ENCODE measurements at regions not wholly inside any gene's neighbourhood (a gene's known extent, or its start where the extent isn't known, plus 50 kb on each side); places are given as distances from the start of the nearest gene placed in this dataset.
A peak's percentile ranks its signal among the peaks of the same experiment; 100 is the strongest.

- DNase-seq (ENCODE audit: low read depth), result no peak
- H3K4me3 ChIP-seq (ENCODE audit: low read depth, low read length), result no peak overlapping the region
- TF ChIP-seq CTCF (conservative IDR thresholded peaks at IDR 0.05; ENCODE audit: low read depth, low read length), result no peak
Observed at GRCh38 chr2:235418918-235419317, 74.9 kb upstream of the AGAP1 start.

- no peak for TF ChIP-seq CTCF (conservative IDR thresholded peaks at IDR 0.05; ENCODE audit: low read depth, low read length)
- no peak overlapping the region for H3K4me3 ChIP-seq (ENCODE audit: low read depth, low read length)
- no peak for DNase-seq (ENCODE audit: low read depth)
Observed at GRCh38 chr2:235419996-235420395, 73.8 kb upstream of the AGAP1 start.

GRCh38 chr2:235421618-235422017 lies 72.2 kb upstream of the AGAP1 start:
- H3K4me3 ChIP-seq (ENCODE audit: low read depth, low read length), result no peak overlapping the region
- no peak for TF ChIP-seq CTCF (conservative IDR thresholded peaks at IDR 0.05; ENCODE audit: low read depth, low read length)
- DNase-seq (ENCODE audit: low read depth), result no peak

DNA sequence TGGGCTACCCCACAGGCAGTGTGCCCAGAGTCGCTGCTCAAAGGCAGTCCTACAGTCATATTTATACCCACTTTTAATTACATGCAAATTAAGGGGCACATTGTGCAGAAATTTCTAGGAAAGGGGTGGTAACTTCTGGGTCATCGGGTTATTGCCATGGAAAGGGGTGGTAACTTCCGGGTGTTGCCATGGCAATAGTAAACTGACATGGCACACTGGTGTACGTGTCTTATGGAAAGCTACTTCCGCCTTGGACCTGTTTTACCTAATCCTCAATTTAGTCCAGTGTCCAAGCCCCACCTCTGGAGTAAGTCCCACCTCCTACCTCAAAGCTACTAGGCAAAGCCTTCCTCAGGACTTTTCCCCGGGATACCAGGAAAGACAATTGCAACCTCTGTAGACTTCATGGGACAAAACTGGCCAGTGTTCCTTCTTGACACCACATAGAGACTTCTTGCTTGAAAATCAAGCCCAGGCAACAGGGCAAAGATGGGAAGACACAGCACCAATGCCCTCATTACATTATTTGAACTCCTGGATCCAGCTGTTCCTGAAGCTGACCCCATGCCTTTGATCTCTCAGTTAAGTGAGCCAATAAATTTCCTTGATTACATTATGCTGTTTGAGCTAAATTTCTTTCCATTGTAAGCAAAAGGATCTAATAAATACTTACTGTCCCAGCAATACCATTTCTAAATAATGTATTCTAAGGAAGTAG lies 63.3 kb upstream of the AGAP1 start:
- no peak for DNase-seq (ENCODE audit: low read depth)
- TF ChIP-seq CTCF (conservative IDR thresholded peaks at IDR 0.05; ENCODE audit: low read depth, low read length), result no peak
- no peak overlapping the region for H3K4me3 ChIP-seq (ENCODE audit: low read depth, low read length)

DNA sequence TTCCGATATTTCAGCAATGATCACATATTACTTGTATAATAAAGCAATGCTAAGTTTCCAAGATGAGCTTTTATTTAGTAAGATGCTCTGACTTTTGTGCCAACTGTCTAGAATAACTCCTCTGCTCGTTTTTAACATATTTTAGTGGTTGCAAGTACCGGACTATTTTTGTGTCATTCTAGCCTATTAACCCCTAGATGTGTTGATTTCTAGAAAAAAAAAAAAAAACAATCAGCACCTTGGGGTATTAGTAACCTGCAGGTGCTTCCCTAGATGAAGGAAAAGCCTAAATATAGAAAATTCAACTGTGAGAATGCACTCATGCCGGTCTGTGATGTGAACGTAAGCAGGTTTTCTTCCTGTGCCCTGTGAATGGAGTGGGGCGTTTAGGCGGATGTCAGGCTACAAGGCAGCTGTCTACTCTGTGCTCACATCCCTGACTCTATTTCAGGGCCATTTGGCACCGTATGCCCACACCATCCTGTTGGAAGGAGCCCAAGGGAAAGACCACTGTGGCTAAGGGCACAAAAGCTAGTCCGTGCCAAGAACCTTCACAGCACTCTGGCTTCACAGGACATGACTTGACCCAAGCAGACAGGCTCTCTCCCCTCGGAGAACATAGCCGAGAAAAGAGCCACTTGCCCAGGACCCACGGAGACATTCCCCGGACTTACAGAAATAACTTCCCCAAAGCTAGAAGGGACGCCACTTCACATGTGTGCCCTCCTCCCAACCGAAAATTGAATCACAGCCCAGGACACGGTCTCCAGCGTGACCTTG lies 60.9 kb upstream of the AGAP1 start:
- DNase-seq (ENCODE audit: low read depth), result no peak
- no peak for TF ChIP-seq CTCF (conservative IDR thresholded peaks at IDR 0.05; ENCODE audit: low read depth, low read length)
- peak overlapping the region; percentile 8 for H3K4me3 ChIP-seq (ENCODE audit: low read depth, low read length)

DNA sequence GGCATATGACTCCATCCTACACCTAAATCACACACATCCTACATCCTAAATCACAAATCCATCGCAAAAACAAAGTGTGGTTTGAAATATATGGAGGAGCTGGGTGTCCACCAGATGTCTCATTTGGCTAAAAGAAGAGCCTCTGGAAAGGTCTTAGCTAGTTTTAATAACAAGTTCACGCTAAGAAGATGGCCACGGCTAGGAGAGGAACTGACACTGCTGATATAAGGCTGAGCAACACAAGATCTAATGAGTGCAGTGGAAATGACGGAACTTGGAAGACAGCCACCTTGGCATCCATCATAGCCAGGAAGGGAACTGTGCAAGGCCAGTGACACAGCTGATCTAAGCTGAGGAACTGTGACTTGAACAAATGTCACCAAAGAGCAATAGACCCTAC lies 60.0 kb upstream of the AGAP1 start:
- peak; percentile 26 for TF ChIP-seq CTCF (conservative IDR thresholded peaks at IDR 0.05; ENCODE audit: low read depth, low read length)
- no peak overlapping the region for H3K4me3 ChIP-seq (ENCODE audit: low read depth, low read length)
- no peak for DNase-seq (ENCODE audit: low read depth)
